IMR-90 (cell line): ENCODE measurements at regions not wholly inside any gene's neighbourhood (a gene's known extent, or its start where the extent isn't known, plus 50 kb on each side); places are given as distances from the start of the nearest gene placed in this dataset.

Experiments used
- ATAC-seq: fragments of 200-7000 bp; cut with Tn5 transposase; 2 replicates; pipeline ENCODE4 v1.9.1; 2020; ENCODE audit warnings: low read depth, mild to moderate bottlenecking, moderate library complexity
- BruUV-seq: library from RNA; stranded (reverse); fragments of 400-500 nt; replicated peaks from 2 replicates; lab custom pipeline; 2021; lab: Mats Ljungman, UMichigan
- CTCF ChIA-PET: fragments of 300-600 bp; formaldehyde crosslinking; extraction: SDS; loops from one replicate; lab custom pipeline; 2021; ENCODE audit warnings: antibody characterized with exemption; lab: Yijun Ruan, JAX
- POLR2A ChIA-PET: fragments of 300-600 bp; sonication (Branson Sonifier 250); formaldehyde crosslinking; loops from one replicate; lab custom pipeline; 2022; ENCODE audit warnings: antibody characterized with exemption; ENCODE audit not compliant: unreplicated experiment; lab: Charles Lee
- DNase-seq: peaks from one replicate; pipeline ENCODE4 v3.0.0; 2013
- H2AFZ ChIP-seq: replicated peaks from 2 replicates; pipeline ENCODE3; 2013; ENCODE audit warnings: low read length, mild to moderate bottlenecking; ENCODE audit not compliant: poor library complexity
- H2AK5ac ChIP-seq: 2 replicates; pipeline ENCODE4 v1.6.1; 2013; ENCODE audit warnings: low read depth, low read length, inconsistent platforms
- H2AK9ac ChIP-seq: replicated peaks from 2 replicates; pipeline ENCODE3; 2013; ENCODE audit warnings: mild to moderate bottlenecking, low read depth, low read length, moderate library complexity; ENCODE audit not compliant: poor library complexity
- H2BK120ac ChIP-seq: 2 replicates; pipeline ENCODE4 v1.6.1; 2013; ENCODE audit warnings: low read depth, low read length, inconsistent platforms
- H2BK15ac ChIP-seq: 3 replicates; pipeline ENCODE4 v1.6.1; 2013; ENCODE audit warnings: low read depth, low read length, inconsistent platforms
- H2BK20ac ChIP-seq: 2 replicates; pipeline ENCODE4 v1.6.1; 2013; ENCODE audit warnings: low read depth, mild to moderate bottlenecking, inconsistent platforms, low read length, moderate library complexity
- H2BK5ac ChIP-seq: 2 replicates; pipeline ENCODE4 v1.6.1; 2013; ENCODE audit warnings: mild to moderate bottlenecking, low read depth, low read length, inconsistent platforms; ENCODE audit not compliant: poor library complexity, severe bottlenecking
- H3K14ac ChIP-seq: replicated peaks from 2 replicates; pipeline ENCODE4 v1.6.1; 2013; ENCODE audit warnings: low read depth, low read length, inconsistent platforms
- H3K18ac ChIP-seq: 2 replicates; pipeline ENCODE4 v1.6.1; 2013; ENCODE audit warnings: low read depth, low read length, control low read depth
- H3K23ac ChIP-seq: 2 replicates; pipeline ENCODE4 v1.6.1; 2013; ENCODE audit warnings: low read depth, low read length, inconsistent platforms
- H3K27ac ChIP-seq: 2 replicates; pipeline ENCODE4 v1.5.1; 2013; ENCODE audit warnings: mild to moderate bottlenecking, control low read depth, low read length; ENCODE audit not compliant: insufficient read depth
- H3K27me3 ChIP-seq: 2 replicates; pipeline ENCODE4 v1.6.1; 2013; ENCODE audit warnings: low read length; ENCODE audit not compliant: control insufficient read depth, insufficient read depth
- H3K36me3 ChIP-seq: 2 replicates; pipeline ENCODE4 v1.6.1; 2013; ENCODE audit warnings: low read length, mixed read lengths; ENCODE audit not compliant: control insufficient read depth, insufficient read depth
- H3K4ac ChIP-seq: 2 replicates; pipeline ENCODE4 v1.6.1; 2013; ENCODE audit warnings: low read depth, low read length, inconsistent platforms
- H3K4me1 ChIP-seq: 2 replicates; pipeline ENCODE4 v1.6.1; 2013; ENCODE audit warnings: low read length, mixed read lengths; ENCODE audit not compliant: control insufficient read depth, insufficient read depth
- H3K4me2 ChIP-seq: 2 replicates; pipeline ENCODE4 v1.6.1; 2013; ENCODE audit warnings: low read depth, mild to moderate bottlenecking, control low read depth, low read length, moderate library complexity
- H3K4me3 ChIP-seq: 2 replicates; pipeline ENCODE4 v1.5.1; 2013; ENCODE audit warnings: low read depth, mild to moderate bottlenecking, control low read depth, low read length, moderate library complexity; ENCODE audit not compliant: insufficient read depth
- H3K56ac ChIP-seq: 2 replicates; pipeline ENCODE4 v1.6.1; 2013; ENCODE audit warnings: low read length, inconsistent platforms; ENCODE audit not compliant: insufficient read depth; ENCODE audit errors: extremely low read depth
- H3K79me1 ChIP-seq, 2 experiments: 2 replicates each; pipeline ENCODE4 v1.6.1; 2013; ENCODE audit warnings: low read length in 2 of 2, inconsistent platforms in 1 of 2, low read depth in 1 of 2
- H3K9ac ChIP-seq: 2 replicates; pipeline ENCODE4 v1.6.1; 2013; ENCODE audit warnings: low read depth, low read length, control low read depth
- H3K9me1 ChIP-seq: 2 replicates; pipeline ENCODE4 v1.6.1; 2013; ENCODE audit warnings: low read length, inconsistent platforms; ENCODE audit not compliant: insufficient read depth
- H3K9me3 ChIP-seq: 2 replicates; pipeline ENCODE4 v1.6.1; 2013; ENCODE audit warnings: low read length; ENCODE audit not compliant: control insufficient read depth, insufficient read depth
- H4K20me1 ChIP-seq: 2 replicates; pipeline ENCODE4 v1.6.1; 2013; ENCODE audit warnings: low read length, inconsistent platforms; ENCODE audit not compliant: insufficient read depth
- H4K5ac ChIP-seq: 2 replicates; pipeline ENCODE4 v1.6.1; 2013; ENCODE audit warnings: mild to moderate bottlenecking, low read depth, low read length, control low read depth
- H4K8ac ChIP-seq, 2 experiments: 2 replicates each; pipeline ENCODE4 v1.6.1; 2013; ENCODE audit warnings: low read depth in 2 of 2, low read length in 2 of 2, control low read depth in 1 of 2, inconsistent platforms in 1 of 2
- H4K91ac ChIP-seq: 2 replicates; pipeline ENCODE4 v1.6.1; 2013; ENCODE audit warnings: low read depth, low read length, inconsistent platforms; ENCODE audit not compliant: insufficient read depth
- BHLHE40 ChIP-seq: fragments of 150-350 bp; IDR thresholded peaks from 2 replicates; pipeline ENCODE4 v1.6.1; 2016; ENCODE audit warnings: mild to moderate bottlenecking, low read depth, low read length
- FOS ChIP-seq: fragments of 150-350 bp; IDR thresholded peaks from 2 replicates; pipeline ENCODE4 v1.6.1; 2016; ENCODE audit warnings: low read depth, low read length
- MAZ ChIP-seq: IDR thresholded peaks from 2 replicates; pipeline ENCODE4 v1.6.1; 2012; ENCODE audit warnings: low read depth, mild to moderate bottlenecking, low read length, improper control_type of control experiment, moderate library complexity, borderline replicate concordance
- MXI1 ChIP-seq: IDR thresholded peaks from 2 replicates; pipeline ENCODE4 v1.6.1; 2012; ENCODE audit warnings: low read depth, mild to moderate bottlenecking, low read length, moderate library complexity, borderline replicate concordance
- NFE2L2 ChIP-seq: fragments of 150-350 bp; IDR thresholded peaks from 2 replicates; pipeline ENCODE4 v1.6.1; 2016; ENCODE audit warnings: low read depth, mild to moderate bottlenecking, low read length
- RAD21 ChIP-seq: IDR thresholded peaks from 2 replicates; pipeline ENCODE4 v1.6.1; 2012; ENCODE audit warnings: low read length, improper control_type of control experiment
- RCOR1 ChIP-seq: IDR thresholded peaks from 2 replicates; pipeline ENCODE4 v1.6.1; 2012; ENCODE audit warnings: mild to moderate bottlenecking, low read length, improper control_type of control experiment; ENCODE audit not compliant: insufficient replicate concordance
- RFX5 ChIP-seq: IDR thresholded peaks from 2 replicates; pipeline ENCODE4 v1.8.0; 2012; ENCODE audit warnings: low read depth, mild to moderate bottlenecking, low read length, moderate library complexity
- SMC3 ChIP-seq: fragments of 150-350 bp; IDR thresholded peaks from 2 replicates; pipeline ENCODE4 v1.6.1; 2016; ENCODE audit warnings: low read depth, mild to moderate bottlenecking, antibody characterized with exemption, low read length, moderate library complexity
- WGBS, 2 experiments: methylation state at CpG; one replicate each; pipeline versions ENCODE4 v1.1.5 to v1.1.7; 2013; ENCODE audit warnings: missing lambda C conversion rate in 2 of 2; ENCODE audit not compliant: insufficient read length in 1 of 2; ENCODE audit errors: extremely low coverage in 2 of 2; 5-methylcytosine and 5-hydroxymethylcytosine counted together
- dilution Hi-C: fragments of 300-500 bp; cut with HindIII; formaldehyde crosslinking; loops from one replicate; pipeline ENCODE4 v1.14.3; 2018; ENCODE audit warnings: low sequenced_read_pairs; ENCODE audit not compliant: unreplicated experiment
- in situ Hi-C: fragments of 300-500 bp; cut with MboI; formaldehyde crosslinking; loops from 3 replicates; pipeline ENCODE4 v1.14.3; 2019; ENCODE audit warnings: low sequenced_read_pairs, inconsistent platforms, mixed read lengths
- intact Hi-C: fragments of 100-400 bp; cut with micrococcal nuclease; formaldehyde crosslinking; loops from 2 replicates; pipeline ENCODE4 v1.10.0; 2022
- TF ChIP-seq, protein P1 (sequence below): conservative IDR thresholded peaks from 2 replicates; pipeline ENCODE4 v1.5.1; 2012; ENCODE audit warnings: mild to moderate bottlenecking, low read depth, low read length, improper control_type of control experiment
- TF ChIP-seq, protein P2 (sequence below): fragments of 150-350 bp; IDR thresholded peaks from 2 replicates; pipeline ENCODE4 v1.6.1; 2017; ENCODE audit warnings: mild to moderate bottlenecking, antibody characterized with exemption, low read length, low read depth

DNA sequence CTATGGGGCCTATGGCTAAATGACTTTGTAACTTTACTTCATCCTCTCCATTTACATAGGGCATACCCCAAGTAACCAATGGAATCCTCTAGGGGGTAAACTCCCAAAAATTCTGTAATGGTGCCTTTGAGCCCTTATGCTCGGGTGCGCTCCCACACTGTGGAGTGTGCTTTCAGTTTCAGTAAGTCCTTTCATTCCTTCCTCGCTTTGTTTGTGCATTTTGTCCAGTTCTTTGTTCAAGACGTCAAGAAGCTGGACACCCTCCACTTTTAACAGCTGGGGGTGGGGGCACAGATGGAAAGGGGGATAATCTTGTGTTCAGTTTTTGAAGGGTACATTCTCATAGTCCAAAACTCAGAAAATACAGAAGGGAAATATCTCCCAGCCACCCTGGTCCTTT is 84.4 kb upstream of the C2CD4B start:
- CTCF ChIA-PET: no interaction called here
- no peak overlapping the region for H3K56ac ChIP-seq
- no peak overlapping the region for H3K9ac ChIP-seq
- H4K8ac ChIP-seq: no peak overlapping the region
- in situ Hi-C loops: no loop called here
- H2BK5ac ChIP-seq: no peak overlapping the region
- ATAC-seq (no peak), DNase-seq (no peak)
- no peak overlapping the region for H3K14ac ChIP-seq
- BruUV-seq: no TSS peak
- POLR2A ChIA-PET: interaction anchor here (0.6 kb wide), 1 partner anchor 236 kb away, joined by 3 read pairs; no protein-coding TSS in a partner anchor
- H3K9me1 ChIP-seq: no peaks in the 10 kb centered on the region
- H3K9me3 ChIP-seq: no peaks in the 10 kb centered on the region
- H3K4me1 ChIP-seq: no peaks in the 10 kb centered on the region
- no peak overlapping the region for H4K5ac ChIP-seq
- TF ChIP-seq, protein P1, sequence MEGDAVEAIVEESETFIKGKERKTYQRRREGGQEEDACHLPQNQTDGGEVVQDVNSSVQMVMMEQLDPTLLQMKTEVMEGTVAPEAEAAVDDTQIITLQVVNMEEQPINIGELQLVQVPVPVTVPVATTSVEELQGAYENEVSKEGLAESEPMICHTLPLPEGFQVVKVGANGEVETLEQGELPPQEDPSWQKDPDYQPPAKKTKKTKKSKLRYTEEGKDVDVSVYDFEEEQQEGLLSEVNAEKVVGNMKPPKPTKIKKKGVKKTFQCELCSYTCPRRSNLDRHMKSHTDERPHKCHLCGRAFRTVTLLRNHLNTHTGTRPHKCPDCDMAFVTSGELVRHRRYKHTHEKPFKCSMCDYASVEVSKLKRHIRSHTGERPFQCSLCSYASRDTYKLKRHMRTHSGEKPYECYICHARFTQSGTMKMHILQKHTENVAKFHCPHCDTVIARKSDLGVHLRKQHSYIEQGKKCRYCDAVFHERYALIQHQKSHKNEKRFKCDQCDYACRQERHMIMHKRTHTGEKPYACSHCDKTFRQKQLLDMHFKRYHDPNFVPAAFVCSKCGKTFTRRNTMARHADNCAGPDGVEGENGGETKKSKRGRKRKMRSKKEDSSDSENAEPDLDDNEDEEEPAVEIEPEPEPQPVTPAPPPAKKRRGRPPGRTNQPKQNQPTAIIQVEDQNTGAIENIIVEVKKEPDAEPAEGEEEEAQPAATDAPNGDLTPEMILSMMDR: no peak
- TF ChIP-seq RCOR1 (no peak), RAD21 (no peak), NFE2L2 (no peak), SMC3 (no peak), RFX5 (no peak), BHLHE40 (no peak), FOS (no peak), MAZ (no peak), MXI1 (no peak)
- TF ChIP-seq, protein P2, sequence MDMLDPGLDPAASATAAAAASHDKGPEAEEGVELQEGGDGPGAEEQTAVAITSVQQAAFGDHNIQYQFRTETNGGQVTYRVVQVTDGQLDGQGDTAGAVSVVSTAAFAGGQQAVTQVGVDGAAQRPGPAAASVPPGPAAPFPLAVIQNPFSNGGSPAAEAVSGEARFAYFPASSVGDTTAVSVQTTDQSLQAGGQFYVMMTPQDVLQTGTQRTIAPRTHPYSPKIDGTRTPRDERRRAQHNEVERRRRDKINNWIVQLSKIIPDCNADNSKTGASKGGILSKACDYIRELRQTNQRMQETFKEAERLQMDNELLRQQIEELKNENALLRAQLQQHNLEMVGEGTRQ: no peak
- no peak overlapping the region for H3K27ac ChIP-seq
- H3K36me3 ChIP-seq: no peaks in the 10 kb centered on the region
- H3K23ac ChIP-seq: no peak overlapping the region
- intact Hi-C loops: no loop called here
- no peak overlapping the region for H3K4me2 ChIP-seq
- WGBS, 2 experiments: no CpG with 5 or more reads among the region's 4 CpGs
- dilution Hi-C loops: no loop called here
- H3K4me3 ChIP-seq: no peak overlapping the region
- no peak overlapping the region for H2AK9ac ChIP-seq
- no peak overlapping the region for H2BK20ac ChIP-seq
- H3K18ac ChIP-seq: no peak overlapping the region
- H3K4ac ChIP-seq: no peak overlapping the region
- no peaks in the 10 kb centered on the region for H4K20me1 ChIP-seq
- H3K27me3 ChIP-seq: peaks cover 29% of the 10 kb centered on the region
- H2AK5ac ChIP-seq: no peak overlapping the region
- no peaks in the 10 kb centered on the region for H3K79me1 ChIP-seq
- no peak overlapping the region for H2BK15ac ChIP-seq
- no peak overlapping the region for H2BK120ac ChIP-seq
- H4K91ac ChIP-seq: no peak overlapping the region
- no peak overlapping the region for H2AFZ ChIP-seq
